H7 (cell line): ENCODE measurements at regions not wholly inside any gene's neighbourhood (a gene's known extent, or its start where the extent isn't known, plus 50 kb on each side); places are given as distances from the start of the nearest gene placed in this dataset.

Experiments
- DNase-seq: peaks from one replicate; pipeline ENCODE4 v3.0.0; 2012
- H3K27me3 ChIP-seq: 2 replicates; pipeline ENCODE4 v1.6.0; 2011; ENCODE audit warnings: mild to moderate bottlenecking, low read length; ENCODE audit not compliant: control insufficient read depth, insufficient read depth
- H3K36me3 ChIP-seq: replicated peaks from 2 replicates; pipeline ENCODE4 v1.5.1; 2011; ENCODE audit warnings: low read length; ENCODE audit not compliant: control insufficient read depth, insufficient read depth
- H3K4me3 ChIP-seq: 2 replicates; pipeline ENCODE4 v1.5.1; 2011; ENCODE audit warnings: low read depth, mild to moderate bottlenecking, control low read depth, low read length, moderate library complexity; ENCODE audit not compliant: insufficient read depth

GRCh38 chr1:181142096-181142958 lies 53.8 kb downstream of the IER5 start:
- peak; percentile 95 for DNase-seq
- H3K36me3 ChIP-seq, result no peaks in the 10 kb centered on the region
- H3K4me3 ChIP-seq, result peak overlapping the region; percentile 14; the same call in 1 of the 2 replicates
- no peaks in the 10 kb centered on the region; the same call in 1 of the 2 replicates for H3K27me3 ChIP-seq

DNA sequence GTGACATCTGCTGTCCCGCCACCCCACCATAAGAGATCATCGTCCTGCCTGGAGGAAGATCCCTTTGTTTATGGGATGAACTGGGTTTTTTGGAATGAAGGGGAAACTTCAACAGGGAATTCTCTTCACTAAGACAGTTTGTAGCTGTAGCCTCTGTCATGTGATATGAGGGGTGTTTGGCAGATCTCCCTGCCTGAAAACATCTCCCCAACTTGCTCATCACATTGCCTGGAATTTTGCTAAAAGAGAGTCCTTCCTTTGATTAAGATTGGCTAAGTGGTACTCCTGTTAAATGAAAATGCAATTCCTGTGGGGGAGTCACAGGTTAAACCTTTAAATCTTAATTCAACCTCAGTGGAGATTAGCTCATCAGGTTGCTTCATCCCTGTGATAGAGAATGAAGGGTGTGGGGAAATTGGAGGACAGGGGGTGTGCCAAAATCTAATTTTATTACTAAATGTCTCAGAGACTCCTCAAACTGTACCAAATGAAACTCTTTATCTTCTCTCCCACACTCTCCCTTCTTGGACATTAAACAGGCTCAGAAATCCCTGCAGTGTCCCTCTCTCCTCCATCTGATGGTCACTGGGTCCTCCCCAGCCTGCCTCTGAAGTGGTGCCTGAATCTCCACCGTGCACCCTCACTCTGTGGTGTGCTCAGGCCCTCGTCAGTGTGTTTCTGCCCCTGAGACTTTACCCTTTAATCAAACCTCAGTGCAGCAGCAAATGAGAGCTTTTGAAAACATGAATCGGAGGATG lies 54.8 kb downstream of the IER5 start:
- H3K27me3 ChIP-seq, result no peaks in the 10 kb centered on the region; the same call in 1 of the 2 replicates
- no peak overlapping the region for H3K4me3 ChIP-seq
- DNase-seq, result no peak
- no peaks in the 10 kb centered on the region for H3K36me3 ChIP-seq

DNA sequence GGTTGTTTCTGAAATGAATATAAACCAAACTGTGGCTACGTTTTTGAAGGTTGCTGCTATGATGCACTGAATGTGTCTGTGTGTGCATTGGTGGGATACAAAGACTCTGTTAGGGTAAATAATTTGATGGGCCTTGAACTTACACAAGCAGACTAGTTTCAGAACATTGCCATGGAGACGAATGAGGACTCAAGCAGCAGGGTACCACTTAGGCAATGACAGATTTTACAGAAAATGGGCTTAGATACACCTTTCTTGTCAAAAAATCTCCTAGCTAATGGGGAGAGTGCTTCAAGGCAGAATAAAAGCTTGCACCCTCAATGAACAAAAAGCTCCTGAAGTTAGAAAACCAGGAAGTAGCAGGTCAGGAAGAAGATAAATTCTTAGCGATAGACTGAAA lies 55.7 kb downstream of the IER5 start:
- no peak for DNase-seq
- Histone ChIP-seq H3K27me3 (no peaks in the 10 kb centered on the region; the same call in 1 of the 2 replicates), H3K36me3 (no peaks in the 10 kb centered on the region), H3K4me3 (no peak overlapping the region)

GRCh38 chr1:181148636-181149035 lies 60.1 kb downstream of the IER5 start:
- Histone ChIP-seq H3K4me3 (no peak overlapping the region), H3K27me3 (no peaks in the 10 kb centered on the region), H3K36me3 (no peaks in the 10 kb centered on the region)
- DNase-seq, result no peak

DNA sequence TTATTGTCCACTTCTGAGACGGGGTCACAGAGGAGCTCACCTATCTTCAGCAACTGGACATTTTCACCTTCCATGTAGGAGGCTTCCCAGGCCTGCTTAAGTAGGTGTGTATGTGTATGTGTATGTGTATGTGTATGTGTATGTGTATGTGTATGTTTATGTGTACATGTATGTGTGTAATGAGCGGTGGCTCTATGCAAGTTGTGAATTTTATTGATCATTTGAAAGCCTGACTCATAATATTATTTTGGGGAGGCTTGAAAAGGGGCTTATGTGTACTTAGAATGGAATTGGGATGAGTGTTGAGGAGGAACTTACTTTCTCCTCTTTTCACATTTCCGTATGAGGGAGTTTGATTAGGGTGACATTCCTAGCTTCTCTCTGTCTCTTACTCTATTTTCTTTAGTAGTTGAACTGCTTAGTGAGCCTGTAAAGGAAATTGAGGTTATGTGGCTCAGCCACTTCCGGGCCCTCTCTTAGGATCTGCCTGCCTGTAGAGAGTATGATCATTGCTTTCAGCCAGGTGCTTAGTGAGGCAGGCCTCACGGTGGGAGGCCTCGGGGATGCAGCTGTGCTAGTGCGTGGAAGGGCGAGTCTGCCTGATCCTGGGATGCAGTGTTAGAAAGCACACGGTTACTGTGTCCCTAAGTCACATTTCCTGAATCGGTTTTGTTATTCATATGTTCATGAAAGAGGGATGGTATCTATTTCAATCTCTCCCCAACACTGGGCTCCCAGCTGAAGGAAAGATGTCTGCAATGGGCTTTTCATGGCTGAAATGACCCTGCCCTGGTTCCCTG lies 61.0 kb downstream of the IER5 start:
- H3K36me3 ChIP-seq, result no peaks in the 10 kb centered on the region
- H3K27me3 ChIP-seq, result no peaks in the 10 kb centered on the region
- DNase-seq, result peak; percentile 36
- H3K4me3 ChIP-seq, result no peak overlapping the region

- H3K27me3 ChIP-seq, result no peaks in the 10 kb centered on the region
- H3K36me3 ChIP-seq, result no peaks in the 10 kb centered on the region
- DNase-seq, result no peak
- no peak overlapping the region for H3K4me3 ChIP-seq
Measured at GRCh38 chr1:181150273-181150672, 61.8 kb downstream of the IER5 start.

- no peak for DNase-seq
- no peaks in the 10 kb centered on the region for H3K36me3 ChIP-seq
- no peaks in the 10 kb centered on the region for H3K27me3 ChIP-seq
- no peak overlapping the region for H3K4me3 ChIP-seq
Measured at GRCh38 chr1:181150842-181151241, 62.3 kb downstream of the IER5 start.

DNA sequence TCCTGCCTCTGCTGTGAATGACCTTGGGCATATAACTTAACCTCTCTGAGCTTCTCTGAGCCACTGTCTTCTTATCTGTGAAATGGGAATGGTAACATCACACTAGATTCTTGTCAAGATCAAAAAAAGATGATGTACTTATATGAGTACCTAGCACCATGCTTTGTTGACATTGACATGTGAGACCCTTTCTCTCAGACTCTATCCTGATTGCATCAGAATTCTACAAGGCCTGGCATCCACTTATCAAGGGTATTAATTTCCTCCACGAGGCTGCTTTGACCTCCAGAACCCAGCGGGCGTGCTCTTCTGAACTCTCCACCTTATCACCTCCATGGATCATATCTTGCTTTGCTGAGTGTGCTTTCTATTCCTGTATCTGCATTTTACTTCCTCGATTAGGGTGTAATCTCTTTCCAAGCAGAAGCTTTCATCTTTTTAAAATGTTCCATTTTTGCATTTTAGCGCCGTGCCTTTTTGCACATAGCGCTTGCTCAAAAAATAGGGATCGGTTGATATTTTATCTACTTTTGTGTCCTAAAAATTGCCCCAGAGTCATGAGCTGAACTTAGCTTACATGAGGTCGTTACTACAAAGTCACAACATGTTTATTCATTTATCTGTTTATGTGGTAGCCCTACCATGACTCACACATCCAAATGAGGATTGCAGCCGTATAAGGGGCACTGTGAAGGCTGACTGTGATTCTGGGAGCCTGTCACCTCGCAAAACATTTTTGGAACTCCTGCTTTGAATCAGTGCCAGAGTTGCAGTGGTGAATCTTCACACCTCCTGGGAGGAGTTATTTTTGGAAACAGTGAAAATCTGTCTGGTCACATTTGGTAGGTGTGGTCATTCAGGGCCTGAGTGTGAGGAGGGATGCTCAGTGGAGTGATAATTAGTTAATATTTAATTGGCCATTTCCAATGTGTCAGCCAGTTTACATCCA lies 63.2 kb downstream of the IER5 start:
- no peak for DNase-seq
- no peak overlapping the region for H3K4me3 ChIP-seq

DNA sequence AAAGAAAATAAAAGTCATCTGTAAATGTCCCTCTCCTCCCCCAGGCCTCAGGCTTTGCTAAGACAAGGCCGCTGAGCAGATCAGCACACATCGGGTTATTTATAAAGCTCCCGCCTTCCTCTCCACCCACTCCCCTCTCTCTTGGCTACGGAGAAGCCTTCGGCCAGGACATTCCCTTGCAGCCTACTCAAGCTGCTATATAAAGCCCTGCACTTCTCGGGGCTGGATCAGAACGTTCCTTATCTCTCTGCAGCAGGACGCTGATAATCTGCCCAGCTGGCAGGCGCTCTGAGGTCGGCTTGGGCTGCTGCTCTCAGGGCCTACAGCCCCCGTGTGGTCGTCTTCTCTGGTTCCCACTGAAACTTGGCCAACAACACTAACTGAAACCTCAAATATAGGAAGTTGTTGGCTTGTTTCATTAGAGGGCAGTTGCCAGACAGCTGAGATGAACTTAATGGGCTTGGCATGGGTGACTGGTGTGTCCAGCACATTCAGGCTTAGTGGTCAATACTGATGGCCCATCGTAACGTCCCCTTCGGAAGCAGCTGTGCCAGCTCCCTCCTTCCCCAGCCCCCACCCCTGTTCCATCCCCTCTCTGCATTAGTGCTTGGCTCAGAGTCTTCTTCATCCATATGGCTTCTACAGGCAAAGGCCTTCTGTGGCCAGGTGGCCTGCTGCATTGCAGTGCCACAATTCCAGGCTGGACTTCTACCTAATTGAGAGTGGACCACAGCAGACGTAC lies 64.6 kb downstream of the IER5 start:
- no peaks in the 10 kb centered on the region for H3K27me3 ChIP-seq
- peak; percentile 51 for DNase-seq

More for the DNA sequence above, 63.2 kb downstream of the IER5 start:
- Histone ChIP-seq H3K36me3 (no peaks in the 10 kb centered on the region), H3K27me3 (no peaks in the 10 kb centered on the region)

DNA sequence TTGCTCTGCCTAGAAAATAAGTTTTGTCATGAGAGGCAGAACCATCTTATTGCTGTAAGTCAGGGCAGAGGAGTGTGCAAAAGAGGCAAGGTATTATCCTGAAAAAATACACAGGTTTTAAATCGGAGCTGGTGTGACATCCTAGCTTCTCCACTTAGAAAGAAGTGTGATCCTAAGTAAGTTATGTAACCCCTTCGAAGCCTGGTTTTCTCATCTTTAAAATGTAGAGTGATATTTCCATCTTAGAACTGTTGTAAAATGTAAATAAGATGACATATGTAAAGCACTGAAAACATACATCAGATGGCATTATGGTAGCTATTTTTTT lies 65.1 kb downstream of the IER5 start:
- H3K4me3 ChIP-seq, result no peak overlapping the region
- no peaks in the 10 kb centered on the region for H3K27me3 ChIP-seq
- H3K36me3 ChIP-seq, result no peaks in the 10 kb centered on the region
- no peak for DNase-seq

More for the DNA sequence above, 64.6 kb downstream of the IER5 start:
- Histone ChIP-seq H3K36me3 (no peaks in the 10 kb centered on the region), H3K4me3 (no peak overlapping the region)

GRCh38 chr1:181155339-181155738 lies 66.8 kb downstream of the IER5 start:
- H3K27me3 ChIP-seq, result no peaks in the 10 kb centered on the region
- H3K4me3 ChIP-seq, result no peak overlapping the region
- no peak for DNase-seq
- H3K36me3 ChIP-seq, result no peaks in the 10 kb centered on the region

DNA sequence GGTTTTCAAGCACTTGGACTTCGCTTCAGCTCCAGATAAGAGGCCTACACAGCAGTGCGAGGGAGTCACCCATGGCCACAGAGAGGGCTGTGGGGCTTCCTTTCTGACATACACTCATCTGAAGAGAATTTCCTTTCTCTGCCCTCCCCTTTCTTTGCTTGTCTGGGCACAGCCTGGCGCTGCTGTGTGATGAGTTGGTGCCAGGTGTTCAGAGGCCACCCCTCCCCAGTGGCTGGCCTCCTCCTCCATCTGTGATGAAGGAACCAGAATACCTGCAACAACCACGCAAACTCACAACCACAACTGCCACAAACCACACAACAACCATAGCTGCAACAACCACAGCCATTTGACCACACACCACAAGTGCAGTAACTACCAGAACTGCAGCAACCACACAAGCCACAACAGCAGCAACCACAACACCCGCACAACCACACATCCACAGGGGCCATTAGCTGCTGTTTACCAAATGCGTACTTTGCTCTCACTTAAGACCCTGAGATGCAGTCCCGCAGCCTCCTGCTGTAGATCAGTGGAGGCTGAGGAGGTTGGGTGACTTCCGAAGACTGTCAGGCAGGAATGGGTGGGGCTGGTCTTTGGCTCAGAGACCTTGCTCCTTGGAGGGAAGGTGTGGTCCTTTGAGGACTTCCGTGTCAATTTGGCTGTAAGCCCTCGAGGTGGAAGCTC lies 71.1 kb downstream of the IER5 start:
- Histone ChIP-seq H3K27me3 (no peaks in the 10 kb centered on the region), H3K4me3 (no peak overlapping the region), H3K36me3 (no peaks in the 10 kb centered on the region)
- no peak for DNase-seq

DNA sequence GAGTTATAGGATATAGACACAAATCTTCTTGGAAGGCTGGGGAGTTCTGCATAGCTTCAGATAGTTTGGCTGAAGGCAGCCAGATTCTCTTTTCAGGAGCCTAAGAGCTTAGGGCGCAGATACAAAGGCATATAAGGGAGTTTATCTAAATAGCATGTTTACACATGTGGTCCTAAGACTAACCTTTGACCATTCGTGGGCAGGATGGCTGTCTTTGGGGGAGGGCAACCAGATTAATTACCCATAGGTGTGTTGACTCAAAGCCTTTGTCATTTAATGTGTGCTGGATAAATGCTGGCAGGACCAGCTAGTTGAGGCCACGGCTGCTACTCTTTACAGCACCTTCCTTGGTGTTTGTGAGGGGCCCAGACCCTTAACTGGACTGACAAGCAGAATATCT lies 71.8 kb downstream of the IER5 start:
- no peaks in the 10 kb centered on the region for H3K36me3 ChIP-seq
- DNase-seq, result no peak

More for the DNA sequence above, 71.8 kb downstream of the IER5 start:
- H3K4me3 ChIP-seq, result no peak overlapping the region
- no peaks in the 10 kb centered on the region for H3K27me3 ChIP-seq
